UCSD-AML1 (cell line): ENCODE measurements at regions not wholly inside any gene's neighbourhood (a gene's known extent, or its start where the extent isn't known, plus 50 kb on each side); places are given as distances from the start of the nearest gene placed in this dataset.

Experiments
- DNase-seq: peaks from one replicate; lab custom pipeline; 2025; ENCODE audit not compliant: unreplicated experiment; lab: John Stamatoyannopoulos, UW

DNA sequence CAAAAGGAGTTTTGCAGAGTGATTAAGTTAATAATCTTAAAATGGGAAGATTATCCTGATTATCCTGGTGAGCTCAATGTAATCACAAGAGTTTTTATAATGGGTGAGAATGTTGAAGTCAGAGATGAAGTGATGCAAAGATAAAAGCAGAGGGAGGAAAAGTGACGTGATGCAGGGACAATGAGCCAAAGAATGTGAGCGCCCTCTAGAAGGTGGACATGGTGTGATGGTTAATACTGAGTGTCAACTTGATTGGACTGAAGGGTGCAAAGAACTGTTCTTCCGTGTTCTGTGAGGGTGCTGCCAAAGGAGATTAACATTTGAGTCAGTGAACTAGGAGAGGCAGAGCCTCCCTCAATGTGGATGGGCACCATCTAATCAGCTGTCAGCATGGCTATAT, 569.6 kb upstream of the AGTR1 start:
- DNase-seq: no peak

DNA sequence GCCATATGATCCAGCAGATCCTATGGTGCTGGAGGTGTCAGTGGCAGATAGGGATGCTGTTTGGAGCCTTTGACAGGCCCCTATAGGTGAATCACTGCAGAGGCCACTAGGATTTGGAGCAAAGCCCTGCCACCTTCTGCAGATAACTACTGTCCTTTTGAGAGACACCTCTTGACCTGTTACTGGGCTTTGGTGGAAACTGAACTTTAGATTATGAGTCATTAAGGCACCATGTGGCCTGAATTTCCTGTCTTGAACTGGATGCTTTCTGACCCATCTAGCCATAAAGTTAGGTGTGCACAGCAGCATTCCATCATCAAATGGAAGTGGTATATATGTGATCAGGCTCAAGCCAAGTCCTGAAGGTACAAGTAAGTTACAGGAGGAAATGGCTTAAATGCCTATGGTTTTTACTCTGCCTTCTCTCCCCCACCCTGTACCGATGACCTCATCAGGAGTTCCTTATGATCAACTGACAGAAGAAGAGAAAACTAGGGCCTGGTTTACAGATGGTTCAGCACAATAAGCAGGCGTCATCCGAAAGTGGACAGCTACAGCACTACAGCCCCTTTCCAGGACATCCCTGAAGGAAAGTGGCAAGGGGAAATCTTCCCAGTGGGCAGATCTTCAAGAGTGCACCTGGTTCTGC, 565.6 kb upstream of the AGTR1 start:
- no peak for DNase-seq

DNA sequence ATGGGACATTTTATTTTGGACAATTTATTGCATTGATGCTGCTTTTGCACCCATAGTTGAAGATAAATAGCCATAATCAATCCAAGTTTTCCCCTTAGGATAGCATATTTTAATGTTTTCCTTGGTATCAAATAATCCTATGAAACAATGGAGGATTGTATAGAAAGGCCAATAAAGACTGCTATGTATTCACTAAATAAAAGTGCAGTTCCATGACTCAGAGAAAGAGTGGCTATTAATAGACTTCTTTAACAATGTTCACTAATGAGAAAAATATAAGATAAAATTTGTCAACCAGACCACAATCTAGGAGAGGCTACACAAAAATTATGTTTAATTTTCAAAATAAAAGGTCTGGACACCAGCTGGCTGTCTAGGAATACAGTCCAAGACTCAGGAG, 560.9 kb upstream of the AGTR1 start:
- DNase-seq: no peak

DNA sequence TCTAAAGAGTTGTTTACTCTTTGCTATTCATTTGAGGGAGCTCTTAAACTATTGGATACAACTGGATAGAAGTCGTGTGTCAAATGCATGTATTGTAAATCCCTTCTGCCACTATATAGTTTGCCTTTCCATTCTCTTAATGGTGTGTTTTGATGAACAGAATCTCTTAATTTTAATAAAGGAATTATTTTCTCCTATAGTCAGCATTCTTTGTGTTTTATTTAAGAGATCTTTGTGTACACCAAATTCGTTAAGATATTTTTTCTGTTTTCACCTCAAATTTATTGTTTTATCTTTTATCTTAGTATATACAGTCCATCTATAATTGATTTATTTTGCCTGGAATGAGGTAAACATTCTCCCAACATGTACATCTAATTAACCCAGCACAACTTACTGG, 551.5 kb upstream of the AGTR1 start:
- no peak for DNase-seq

DNA sequence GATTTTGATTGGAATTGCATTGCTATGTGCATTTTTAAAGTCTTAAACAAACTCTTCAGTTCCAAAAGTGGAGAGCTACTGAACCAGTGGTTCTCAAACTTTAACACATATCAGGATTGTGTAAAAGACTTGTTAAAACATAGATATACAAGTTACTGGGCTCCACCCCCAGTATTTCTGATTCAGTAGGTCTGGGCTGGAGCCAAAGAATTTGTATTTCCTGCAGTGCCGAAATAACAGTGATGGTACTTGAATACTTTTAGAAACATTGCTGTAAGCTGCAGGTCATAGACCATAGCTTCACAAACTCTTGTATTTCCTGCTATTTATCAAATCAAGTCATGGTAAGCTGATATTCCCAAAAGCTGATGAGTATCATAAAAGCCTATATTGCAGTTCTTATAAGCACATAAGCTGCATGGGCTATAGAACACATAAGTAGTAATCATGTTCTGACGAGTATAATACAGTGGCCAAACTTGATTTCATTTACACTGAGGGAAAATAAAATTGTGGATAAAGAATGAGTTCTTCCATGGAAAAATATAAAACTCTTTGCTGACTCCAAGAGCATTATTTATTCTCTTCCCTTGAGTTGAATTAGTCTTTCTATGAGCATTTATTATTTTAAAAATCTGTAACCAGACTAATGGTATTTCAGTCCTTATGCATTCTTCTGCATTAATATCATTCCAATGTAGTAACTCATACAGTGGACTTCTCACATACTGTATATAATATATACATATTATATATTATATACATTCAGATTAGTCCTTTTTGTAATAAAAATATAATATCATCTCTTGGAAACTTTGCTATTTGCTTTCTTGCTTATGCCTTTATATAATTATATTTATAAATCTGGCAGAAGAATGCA, 550.5 kb upstream of the AGTR1 start:
- no peak for DNase-seq

DNA sequence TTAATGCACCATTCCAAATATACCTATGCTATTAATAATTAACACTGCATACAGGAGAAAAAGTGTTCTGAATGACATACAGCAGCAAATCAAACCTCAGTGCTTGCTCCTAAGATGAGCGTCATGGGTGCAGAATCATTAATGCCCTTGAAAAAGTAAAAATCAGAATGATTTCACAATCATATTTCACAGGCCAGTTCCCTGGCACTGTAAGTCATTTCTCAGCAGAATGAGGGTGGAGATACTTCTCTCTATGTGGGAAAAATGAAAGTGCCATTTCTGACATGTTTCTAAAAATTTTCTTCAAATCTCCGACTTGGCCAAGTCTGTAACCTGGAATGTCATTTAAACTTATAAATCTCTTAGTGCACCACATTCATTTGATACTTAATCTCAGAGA, 549.8 kb upstream of the AGTR1 start:
- no peak for DNase-seq

DNA sequence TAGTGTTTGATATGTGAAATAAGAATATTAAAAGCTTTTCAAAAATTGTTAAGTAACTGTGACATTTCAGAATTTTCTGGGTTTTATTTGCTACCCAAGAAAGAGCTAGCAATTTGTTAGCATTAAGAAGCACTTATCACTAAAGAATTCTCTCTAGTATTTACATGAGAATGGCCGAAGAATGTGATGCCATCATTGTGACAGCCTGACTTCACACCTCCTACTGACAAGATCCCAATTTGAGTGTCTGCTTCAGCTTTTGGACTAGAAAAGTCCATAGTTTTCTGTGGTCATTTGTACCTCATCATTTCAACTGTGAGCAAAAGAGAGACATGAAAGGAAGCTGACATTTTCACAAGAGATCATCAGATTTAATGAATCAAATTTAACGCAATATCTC, 548.1 kb upstream of the AGTR1 start:
- no peak for DNase-seq

DNA sequence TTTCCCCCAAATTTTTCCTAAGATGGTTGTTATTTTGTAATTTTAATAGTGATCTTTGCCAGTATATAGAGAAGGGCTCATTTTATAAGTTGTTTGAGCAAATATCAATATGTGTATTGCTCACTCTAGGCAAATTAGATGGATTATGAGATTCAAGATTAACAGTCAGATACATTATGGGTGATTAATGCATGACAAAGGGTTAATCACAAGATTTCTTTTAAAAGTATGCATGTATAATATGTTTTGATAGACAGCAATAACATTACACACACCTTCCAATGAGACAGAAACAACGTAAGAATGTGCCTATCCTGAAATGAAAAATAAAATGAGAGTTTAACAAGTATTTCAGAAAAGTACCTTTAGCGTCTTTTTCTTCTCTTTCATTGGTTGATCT, 547.6 kb upstream of the AGTR1 start:
- no peak for DNase-seq

DNA sequence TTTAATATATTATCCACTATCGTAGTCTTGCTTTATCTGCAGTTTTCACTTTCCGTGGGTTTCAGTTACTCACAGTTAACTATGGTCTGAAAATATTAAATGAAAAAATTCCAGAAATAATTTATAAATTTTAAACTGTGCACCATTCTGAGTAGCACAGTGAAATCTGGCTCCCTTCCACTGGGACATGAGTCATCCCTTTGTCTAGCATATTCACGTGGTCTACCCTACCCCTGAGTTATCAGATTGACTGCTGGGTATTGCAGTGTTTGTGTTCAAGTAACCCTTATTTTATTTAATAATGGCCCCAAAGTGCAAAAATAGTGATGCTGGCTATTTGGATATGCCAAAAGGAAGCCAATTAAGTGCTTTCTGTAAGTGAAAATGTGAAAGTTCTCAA, 539.5 kb upstream of the AGTR1 start:
- no peak for DNase-seq

DNA sequence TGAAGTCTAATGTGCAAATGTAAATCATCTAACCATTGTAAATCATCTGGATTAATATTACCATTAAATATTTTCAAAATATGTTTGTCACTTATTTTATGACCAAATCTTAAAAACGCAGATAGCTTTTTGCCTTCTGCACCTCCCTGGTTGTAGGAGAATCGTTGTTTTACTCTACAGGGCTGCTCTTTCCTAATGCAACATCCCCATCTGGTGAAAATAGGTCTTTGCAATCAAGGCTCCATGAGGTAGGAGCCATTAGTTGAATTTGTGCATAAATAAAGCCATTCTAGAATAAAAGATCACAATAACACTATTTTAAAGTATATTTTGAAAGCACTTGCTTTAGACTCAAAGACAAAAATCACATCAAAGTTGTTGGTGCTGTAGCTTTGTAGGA, 535.6 kb upstream of the AGTR1 start:
- DNase-seq: no peak

DNA sequence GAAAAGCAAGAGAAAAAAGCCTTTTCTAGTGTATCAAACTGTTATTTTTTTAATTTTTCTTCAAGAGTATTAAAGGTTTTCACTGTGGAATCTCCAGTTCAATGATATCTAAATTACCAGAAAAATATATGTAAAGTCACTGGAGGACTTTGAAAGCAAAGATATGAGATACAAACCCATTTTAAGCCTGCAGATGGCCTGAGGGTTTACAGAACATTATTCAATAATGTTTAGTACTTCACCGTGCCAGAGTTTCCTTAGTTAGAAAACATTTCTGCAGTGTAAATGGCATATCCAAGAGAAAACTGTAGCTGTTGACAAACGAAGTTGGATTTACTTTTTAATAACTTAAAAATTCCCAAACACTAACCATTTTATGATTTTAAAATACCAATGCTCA, 529.4 kb upstream of the AGTR1 start:
- no peak for DNase-seq

DNA sequence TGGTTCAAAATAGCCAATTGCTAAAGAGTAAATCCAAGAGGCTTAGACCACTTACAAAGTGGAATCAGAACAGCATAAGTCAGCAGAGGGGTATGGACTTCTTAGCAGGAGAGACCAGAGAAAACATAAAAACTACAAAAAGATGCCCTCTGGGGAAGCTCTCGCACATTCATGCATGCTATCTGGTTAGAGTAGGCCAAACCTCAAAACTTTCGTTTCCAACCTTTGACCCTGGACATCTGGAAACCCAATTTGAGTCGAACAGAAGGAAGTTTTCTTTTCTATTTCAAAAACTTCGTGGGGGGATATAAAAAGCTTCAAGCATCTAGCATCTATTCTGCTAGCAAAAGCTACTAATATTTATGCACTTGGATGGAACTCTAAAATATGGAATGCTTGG, 523.9 kb upstream of the AGTR1 start:
- DNase-seq: no peak

DNA sequence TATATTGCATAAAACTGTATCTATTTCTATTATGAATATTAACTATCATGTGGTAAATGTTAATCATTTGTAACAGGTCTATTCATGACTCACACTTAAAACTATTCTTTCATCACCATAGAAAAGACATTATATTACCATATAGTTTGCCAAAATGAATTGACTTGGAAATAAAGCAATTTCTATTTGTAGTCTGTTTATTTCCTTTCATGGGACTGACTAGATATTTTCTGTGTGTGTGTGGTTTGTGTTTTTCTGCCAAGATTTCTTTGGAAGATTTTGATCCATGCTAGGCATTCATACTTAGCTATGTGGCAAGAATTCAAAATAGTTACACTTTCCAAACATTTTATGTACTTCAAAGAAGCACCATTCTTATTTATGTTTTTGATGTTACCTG, 522.5 kb upstream of the AGTR1 start:
- DNase-seq: no peak

DNA sequence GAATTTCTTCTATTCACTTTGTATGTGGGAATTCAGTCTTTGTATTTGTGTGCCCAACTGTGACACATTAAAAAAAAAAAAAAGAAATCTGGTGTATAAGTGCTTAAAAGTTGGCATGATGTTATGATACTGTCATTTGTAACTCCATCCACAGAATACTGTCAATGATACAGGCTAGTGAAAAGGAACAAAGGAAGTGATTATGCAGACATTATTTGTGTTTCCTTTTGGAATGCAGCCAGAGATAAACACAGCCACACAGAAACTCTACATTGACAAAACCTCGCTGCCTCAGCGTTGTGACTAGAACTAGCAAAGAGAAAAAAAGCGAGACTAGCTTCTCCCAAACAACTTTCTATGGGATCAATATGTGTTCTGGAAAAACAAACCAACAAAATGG, 519.2 kb upstream of the AGTR1 start:
- DNase-seq: no peak

DNA sequence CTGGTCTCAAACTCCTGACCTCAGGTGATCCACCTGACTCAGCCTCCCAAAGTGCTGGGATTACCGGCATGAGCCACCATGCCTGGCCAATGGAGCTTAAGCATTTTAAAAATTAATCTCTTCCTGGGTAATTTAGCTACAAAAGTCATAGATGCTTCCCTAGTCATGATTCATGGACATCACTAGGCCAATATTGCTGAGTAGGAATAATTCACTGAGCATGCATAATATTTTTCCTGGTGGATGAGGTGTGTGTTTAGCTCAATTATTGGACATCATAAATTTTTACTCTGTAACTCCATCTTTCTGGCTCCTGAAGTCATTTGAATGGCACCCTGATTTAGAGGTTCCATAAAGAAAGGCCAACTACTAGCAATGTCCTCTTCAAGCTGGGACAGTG, 512.9 kb upstream of the AGTR1 start:
- no peak for DNase-seq

DNA sequence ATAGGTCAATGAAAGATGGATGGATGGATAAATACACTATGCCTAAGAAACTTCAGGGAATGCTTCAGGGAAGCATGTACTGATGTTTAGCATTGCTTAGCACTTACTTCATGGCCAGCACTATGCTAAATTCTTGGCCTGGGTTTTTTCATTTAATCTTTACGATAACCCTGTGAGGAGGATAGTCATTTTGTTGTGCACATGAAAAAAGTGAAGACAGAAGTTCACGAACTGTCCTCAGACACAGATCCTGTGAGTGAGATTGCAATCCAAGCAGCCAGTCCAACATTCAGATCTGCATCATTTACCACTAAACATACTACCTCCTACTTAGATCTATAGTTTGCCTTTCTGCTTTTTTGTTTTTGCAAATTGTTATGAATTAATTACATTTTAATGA, 510.8 kb upstream of the AGTR1 start:
- no peak for DNase-seq

DNA sequence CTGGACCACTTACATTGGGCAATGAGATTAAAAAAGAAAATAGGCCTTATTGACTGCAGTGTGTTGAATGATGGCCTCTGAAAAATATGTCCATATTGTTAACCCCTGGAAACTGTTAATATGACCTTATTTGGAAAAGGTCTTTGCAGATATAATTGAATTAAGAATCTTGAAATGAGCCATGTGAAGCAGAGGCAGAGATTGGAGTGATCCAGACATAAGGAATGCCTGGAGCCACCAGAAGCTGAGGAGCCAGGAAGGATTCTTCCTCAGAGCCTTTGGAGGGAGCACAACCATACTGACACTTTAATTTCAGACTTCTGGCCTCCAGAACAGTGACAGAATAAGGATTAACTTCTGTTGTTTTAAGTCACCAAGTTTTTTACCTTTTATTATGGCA, 510.4 kb upstream of the AGTR1 start:
- DNase-seq: no peak

DNA sequence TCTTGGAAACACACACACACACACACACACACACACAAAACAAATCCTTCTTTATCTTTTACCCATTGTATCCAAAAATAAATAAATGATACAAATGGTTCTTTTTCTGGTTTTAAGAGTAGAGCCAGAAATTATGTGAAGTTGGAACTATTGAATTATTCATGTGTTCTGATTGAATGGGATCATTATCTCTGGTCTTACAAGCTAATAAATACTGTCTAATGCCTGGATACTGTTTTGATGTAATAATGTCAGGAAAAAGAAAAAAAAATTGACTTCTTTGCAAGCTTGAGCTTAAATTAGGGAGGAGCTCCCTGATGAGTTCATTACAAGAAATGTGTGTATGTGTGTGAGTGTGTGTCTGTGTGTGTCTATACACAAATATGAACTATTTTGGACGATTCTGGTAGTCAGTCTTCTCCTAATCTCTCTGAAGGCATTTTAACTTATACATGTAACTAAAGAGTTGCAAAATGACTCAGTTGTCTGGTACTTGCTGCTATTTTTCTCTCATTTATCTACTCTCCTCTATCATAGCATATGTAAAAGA, 507.2 kb upstream of the AGTR1 start:
- DNase-seq: no peak

DNA sequence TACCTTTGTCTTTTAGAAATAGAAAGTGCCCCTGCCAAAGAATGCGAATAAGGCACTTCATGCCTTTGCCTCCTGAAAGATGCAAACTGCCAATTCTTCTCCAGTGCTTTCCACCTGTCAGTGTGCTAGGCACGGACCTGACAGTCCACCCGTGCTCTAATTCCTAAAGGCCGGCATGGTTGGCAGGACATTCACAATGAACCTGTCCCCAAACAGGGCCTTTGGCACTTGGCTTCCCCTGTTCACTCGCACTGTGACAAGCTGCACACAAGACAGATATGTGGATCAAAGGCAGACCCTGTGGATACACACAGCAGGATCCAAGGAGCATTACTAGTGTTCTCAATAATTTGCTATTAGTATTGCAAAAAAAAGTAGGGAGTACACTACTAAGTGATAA, 505.7 kb upstream of the AGTR1 start:
- no peak for DNase-seq

DNA sequence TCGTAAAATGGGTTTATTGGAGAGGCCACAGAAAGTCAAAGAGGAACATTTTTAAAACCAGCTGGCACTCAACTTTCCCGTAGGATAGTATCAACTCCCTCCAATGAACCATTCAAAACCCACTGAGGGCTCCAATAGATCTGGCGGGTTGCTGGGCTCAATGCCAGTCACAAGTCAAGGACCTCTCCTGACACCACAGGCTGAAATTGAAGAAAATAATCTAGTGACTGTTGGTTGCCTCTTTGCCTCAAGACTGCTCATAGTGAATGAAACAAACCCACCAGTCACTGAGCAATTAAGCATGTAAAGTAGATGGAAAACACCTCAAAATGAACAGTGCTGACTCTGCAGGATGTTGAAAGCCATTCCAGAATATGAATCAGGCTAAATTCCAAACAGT, 500.6 kb upstream of the AGTR1 start:
- no peak for DNase-seq

DNA sequence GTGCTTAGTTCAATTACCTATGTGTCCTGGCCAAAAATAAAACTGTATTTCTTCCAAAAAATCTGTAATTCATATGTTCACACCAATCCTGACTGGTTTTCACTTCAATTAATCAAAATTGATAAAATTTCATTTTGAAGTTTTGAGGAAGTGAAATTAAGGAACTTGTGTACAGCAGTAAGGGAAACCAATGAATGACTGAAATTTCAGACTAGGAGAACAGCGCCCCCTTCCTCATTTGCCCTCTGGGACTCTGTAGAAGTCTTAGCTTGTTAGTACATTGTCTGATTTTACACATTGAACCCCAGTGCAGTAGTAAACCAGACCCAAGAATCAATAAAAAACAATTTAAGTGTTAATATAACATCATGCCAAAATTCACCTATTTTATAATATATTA, 495.3 kb upstream of the AGTR1 start:
- peak; percentile 2 for DNase-seq

DNA sequence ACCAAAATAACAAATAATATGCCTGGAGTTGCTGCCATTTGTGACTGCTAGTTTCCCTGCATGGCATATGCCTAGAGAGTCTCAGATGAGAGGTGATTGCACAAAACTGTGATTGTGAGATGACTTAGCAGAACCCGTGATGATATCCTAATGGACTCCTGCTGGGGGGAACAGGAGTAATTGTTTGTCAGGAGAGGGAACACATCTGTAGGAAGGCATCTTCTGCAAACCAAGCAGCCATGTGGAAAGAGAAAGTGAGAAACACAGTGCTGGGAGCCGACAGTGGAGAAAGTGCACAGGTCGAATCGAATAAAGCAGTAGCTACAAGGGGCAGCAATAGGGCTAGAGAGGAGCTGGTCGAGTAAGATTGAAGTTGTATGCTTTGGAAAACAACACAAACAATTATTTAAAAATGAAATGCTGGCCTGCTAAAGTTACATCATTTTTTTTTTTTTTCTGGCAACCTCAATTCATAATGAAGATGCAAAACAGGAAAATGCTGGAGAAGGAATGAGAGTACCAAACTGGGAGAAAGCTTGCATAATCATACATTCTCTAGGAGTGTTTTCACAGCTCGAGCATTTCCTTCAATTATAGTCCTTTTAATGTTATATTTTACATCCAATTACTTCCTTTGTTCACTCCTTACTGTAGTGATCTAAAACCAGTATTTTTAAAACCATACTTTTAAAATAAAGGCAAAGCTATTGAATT, 494.2 kb upstream of the AGTR1 start:
- DNase-seq: no peak
